IPS DF 4.7 (cell line): ENCODE measurements at regions not wholly inside any gene's neighbourhood (a gene's known extent, or its start where the extent isn't known, plus 50 kb on each side); places are given as distances from the start of the nearest gene placed in this dataset.
"Not testable (repeated sequence)": the region's sequence is repeated elsewhere in the genome, so short reads cannot be mapped to it uniquely, and the experiment has no call there.

Experiments
- DNase-seq: peaks from one replicate; pipeline ENCODE4 v3.0.0-alpha.2; 2013; ENCODE audit warnings: low spot score; ENCODE audit errors: extremely low read depth

GRCh38 chr3:160047876-160048275 is 59.2 kb downstream of the IL12A start:
- DNase-seq, result no peak

DNA sequence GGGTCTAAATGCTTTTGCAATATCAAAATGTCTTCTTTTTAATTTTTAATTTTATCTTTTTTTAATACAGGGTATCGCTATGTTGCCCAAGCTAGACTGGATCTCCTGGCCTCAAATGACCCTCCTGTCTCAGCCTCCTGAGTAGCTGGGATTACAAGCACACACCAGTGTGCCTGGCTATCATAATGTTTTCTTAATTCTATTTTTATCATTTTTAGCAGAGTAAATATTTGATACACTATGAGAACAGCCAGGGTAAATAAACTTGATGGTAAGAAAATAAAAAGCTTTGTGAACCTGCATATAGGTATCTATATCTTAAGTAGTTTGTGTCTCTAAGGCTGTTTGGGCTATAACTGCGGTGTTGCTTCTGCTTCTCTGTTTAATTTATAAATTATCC is 60.4 kb downstream of the IL12A start:
- DNase-seq, result no peak

DNA sequence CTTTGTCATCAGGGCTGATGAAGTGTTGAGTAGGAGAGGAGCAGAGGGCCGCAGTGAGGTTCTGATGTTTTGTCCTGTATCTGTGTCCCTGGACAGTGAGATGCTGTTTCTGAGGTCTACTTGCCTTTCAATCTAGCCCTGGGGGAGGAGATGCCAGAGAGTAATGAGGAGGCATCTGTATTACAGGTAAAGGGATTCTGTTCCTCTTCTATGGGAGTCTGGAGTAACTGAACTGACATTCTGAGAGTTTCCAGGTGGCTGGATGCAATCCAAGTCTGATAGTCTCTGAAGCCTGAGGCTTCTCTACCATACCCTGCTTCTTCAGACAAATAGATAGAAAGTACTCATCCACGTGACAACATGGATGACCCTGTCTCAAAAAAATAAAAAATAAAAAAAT is 60.9 kb downstream of the IL12A start:
- DNase-seq, result no peak

DNA sequence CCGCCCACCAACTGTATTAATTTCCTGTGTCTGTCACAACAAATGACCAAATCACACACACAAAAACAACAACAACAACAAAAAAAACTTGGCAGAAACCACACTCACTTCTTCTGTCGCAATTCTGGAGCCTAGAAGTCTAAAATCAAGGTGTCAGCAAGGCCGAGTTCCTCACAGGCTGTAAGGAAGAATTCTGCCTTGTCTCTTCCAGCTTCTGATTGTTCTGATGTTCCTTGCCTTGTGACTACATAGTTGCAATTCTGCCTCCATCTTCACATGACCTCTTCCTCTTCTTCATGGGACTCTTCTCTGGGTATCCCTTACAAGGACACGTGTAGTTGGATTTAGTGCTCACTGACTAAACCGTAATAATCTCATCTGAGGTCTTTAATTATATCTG is 61.4 kb downstream of the IL12A start:
- no peak for DNase-seq

- DNase-seq, result no peak
Observed at GRCh38 chr3:160052385-160053047, 63.9 kb downstream of the IL12A start.

GRCh38 chr3:160053048-160053391 is 64.4 kb downstream of the IL12A start:
- DNase-seq, result no peak

DNA sequence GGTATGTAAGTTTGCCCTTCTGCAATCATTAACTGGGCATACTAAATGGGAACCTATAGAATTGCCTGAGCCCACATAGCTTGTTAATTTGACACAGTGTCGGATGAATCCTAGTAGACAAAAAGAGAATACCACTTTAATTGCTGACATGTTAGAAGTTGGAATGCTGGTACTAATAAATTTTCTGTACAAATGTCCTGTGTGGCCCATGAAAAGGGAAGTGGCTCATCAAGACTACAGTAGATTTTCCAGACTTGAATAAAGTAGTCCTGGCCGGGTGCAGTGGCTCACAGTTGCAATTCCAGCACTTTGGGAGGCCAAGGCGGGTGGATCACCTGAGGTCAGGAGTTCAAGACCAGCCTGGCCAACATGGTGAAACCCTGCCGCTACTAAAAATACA is 66.2 kb downstream of the IL12A start:
- not testable (repeated sequence) for DNase-seq

DNA sequence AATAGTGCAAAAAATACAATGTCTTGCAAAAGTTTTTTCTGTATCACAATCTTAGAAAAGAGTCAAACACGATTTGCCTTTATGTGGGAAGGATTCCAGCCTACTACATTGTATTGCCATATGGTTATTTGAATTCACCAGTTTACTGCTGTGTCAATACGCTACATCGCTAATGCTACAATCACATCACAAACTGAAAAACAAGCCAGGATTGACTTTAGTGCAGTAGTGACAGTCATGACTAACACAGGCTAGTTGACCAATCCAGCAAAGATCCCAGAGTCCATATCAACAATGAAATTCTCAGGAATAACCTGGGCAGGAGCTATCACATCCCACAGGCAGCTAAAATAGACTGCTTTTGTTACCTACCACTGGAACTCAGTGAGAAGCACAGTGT is 67.0 kb downstream of the IL12A start:
- DNase-seq, result no peak

DNA sequence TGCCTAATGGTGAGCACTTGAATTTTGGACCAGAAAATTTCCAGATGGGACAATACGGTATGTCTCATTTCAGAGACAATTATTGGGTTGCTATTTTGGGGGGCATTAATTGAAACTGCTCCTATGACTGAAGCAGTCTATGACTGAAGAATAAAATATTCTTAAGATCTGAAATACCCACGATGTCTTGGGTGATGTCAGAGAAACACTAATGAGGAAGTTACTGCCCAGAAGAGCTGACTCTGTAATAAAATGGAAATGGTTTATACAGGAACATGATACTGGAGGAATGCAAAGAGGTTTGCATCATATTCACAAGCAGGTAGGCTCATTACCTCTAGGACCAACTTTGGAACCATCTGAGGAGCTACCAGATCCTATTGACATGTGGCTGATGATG is 68.7 kb downstream of the IL12A start:
- no peak for DNase-seq

DNA sequence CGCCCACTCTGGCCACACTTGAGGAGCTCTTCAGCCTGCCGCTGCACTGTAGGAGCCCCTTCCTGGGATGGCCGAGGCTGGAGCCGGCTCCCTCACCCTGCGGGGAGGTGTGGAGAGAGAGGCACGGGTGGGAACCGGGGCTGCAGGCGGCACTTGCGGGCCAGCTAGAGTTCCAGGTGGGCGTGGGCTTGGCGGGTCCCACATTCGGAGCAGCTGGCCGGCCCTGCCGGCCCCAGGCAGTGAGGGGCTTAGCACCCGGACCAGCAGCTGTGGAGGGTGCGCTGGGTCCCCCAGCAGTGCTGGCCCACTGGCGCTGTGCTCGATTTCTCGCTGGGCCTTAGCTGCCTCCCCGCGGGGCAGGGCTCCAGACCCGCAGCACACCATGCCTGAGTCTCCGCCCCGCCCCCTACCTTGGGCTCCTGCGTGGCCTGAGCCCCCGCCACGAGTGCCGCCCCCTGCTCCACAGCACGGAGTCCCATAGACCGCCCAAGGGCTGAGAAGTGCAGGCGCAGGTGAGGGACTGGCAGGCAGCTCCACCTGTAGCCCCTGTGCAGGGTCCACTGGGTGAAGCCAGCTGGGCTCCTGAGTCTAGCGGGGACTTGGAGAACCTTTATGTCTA is 71.9 kb downstream of the IL12A start:
- no peak for DNase-seq

DNA sequence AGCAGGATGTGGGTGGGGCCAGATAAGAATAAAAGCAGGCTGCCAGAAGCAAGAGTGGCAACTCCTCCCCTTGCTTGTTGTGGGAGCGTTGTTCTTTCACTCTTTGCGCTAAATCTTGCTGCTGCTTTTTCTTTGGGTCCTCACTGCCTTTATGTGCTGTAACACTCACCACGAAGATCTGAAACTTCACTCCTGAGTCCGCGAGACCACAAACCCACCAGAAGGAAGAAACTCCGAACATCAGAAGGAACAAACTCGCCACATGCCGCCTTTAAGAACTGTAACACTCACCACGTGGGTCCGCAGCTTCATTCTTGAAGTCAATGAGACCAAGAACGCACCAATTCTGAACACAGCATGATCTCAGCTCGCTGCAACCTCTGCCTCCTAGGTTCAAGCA is 72.9 kb downstream of the IL12A start:
- DNase-seq, result no peak

GRCh38 chr3:160065282-160065681 is 76.6 kb downstream of the IL12A start:
- no peak for DNase-seq

DNA sequence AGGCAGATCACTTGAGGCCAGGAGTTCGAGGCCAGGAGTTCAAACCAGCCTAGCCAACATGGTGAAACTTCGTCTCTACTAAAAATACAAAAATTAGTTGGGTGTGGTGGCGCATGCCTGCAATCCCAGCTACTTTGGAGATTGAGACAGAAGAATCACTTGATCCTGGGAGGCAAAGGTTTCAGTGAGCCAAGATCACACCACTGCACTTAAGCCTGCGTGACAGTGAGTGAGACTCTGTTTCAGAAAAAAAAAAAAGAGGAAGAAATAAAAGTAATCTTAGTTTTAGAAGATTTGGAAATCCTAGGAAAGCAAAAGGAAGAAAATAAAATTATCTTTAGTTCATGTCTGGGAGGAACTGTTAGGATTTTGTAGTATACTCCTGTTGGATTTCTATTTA is 77.2 kb downstream of the IL12A start:
- no peak for DNase-seq

DNA sequence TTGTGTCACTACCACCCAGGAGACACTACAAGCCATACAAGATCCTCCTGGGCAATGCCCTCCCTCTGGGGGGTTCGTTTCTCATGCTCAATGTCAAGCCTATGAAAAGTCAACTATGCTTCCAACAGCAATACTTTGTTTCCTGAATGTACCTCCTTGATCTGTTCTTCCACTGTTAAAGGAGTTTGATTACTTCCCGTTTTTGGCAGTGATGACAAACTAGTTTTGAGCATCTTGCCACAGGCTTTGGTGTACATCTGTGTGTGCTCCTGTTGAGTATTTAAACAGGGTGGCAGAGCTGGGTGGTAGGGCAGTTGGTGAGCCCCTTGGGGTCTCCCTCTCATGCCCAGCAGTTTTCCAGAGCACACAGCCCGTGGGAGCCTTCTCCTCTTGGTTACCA is 81.4 kb downstream of the IL12A start:
- DNase-seq, result no peak

- DNase-seq, result no peak
Observed at GRCh38 chr3:160076519-160076918, 87.9 kb downstream of the IL12A start.

DNA sequence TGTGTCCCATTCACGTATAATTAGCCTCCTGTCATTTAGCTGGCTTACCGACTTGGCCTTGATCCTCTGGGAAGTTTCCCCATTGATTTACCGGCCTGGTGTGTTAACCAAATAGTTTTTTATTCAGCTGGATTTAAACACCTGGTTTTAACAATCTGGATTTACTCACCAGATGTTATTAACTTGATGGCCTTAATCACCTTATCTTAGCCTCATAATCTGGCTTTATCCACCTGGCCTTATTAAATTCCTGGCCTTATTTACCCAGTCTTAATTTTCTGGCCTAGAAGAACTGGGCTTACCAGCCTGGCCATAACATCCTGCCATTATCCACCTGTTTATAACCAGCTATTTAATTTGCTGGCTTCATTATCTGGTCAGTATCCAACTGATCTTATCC is 89.9 kb downstream of the IL12A start:
- no peak for DNase-seq

- no peak for DNase-seq
Observed at GRCh38 chr3:160081958-160082533, 93.4 kb downstream of the IL12A start.

- DNase-seq, result no peak
Observed at GRCh38 chr3:160084998-160085397, 96.4 kb downstream of the IL12A start.

DNA sequence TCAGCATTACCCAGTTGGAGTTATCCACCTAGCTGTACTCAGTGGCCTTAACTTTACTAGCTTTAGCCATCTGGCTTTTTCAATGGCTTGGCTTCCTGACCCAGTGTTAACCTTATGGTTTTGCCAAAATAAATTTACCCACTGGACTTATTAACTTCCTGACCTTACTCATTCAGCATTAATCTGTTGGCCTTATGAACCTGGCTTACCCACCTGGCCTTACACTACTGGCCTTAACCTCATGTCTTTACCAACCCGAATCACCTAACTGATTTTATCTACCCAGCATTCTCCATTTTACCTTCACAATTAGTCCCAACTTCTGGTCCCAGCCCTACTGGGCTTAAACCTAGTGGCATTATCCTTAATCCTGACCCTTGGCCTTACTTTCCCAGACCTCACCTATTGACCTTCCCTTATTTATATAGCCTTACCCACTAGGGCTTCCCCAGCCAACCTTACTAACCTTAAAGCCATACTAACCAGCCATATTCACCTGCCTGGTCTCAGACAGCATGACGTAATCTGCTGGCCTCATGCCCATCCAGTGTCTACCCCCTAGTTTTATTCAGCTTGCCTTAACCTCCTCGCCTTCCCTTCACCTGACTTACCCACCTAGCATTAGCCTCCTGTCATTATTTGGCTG is 100.0 kb downstream of the IL12A start:
- no peak for DNase-seq

DNA sequence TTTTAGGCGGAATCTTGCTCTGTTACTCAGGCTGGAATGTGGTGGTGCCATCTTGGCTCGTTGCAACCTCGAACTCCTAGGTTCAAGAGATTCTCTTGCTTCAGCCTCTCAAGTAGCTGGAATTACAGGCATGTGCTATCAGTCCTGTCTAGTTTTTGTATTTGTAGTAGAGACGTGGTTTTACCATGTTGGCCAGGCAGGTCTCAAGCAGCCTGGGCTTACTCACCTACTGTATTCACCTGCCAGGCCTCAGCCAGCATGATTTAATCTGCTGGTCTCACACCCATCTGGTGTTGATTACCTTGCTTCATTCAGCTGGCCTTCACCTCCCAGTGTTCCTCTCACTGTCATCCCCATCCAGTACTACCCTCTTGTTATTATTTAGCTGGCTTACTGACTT is 102.0 kb downstream of the IL12A start:
- no peak for DNase-seq

GRCh38 chr3:160091441-160091840 is 102.8 kb downstream of the IL12A start:
- DNase-seq, result no peak

DNA sequence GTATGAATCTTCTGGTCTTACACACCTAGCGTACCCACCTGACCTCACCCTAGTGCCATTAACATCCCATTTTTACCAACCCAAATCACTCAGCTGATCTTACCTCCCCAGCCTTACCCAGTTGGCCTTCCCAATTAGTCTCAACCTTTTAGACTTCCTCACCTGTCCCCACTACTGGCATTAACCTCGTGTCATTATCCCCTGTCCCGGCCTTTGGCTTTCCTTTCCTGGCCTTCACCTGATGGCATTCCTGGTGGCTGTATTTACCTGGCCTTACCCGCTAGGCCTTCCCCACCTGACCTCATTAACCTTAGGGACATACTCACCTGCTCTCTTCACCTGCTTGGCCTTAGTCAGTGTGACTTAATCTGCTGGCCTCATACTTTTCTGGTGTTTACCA is 104.1 kb downstream of the IL12A start:
- DNase-seq, result no peak

DNA sequence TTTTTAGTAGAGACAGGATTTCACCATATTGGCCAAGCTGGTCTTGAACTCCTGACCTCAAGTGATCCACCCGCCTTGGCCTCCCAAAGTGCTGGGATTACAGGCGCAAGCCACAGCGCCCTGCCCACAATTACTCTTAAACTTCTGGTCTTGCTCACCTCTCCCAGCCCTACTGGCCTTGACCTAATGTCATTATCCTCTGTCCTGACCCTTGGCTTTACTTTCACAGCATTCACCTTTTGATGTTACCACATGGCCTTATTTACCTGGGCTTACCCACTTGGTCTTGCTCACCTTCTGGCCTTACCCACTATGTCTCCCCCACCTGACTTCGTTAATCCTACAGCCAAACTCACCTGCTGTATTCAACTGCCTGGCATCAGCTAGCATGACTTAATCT is 105.9 kb downstream of the IL12A start:
- no peak for DNase-seq
